ENCODE measurements at regions not wholly inside any gene's neighbourhood (a gene's known extent, or its start where the extent isn't known, plus 50 kb on each side); places are given as distances from the start of the nearest gene placed in this dataset.
"Not testable (repeated sequence)": the region's sequence is repeated elsewhere in the genome, so short reads cannot be mapped to it uniquely, and the experiment has no call there.

- DNase-seq (ENCODE audit: low read depth) = no peak
- TF ChIP-seq, protein P1, sequence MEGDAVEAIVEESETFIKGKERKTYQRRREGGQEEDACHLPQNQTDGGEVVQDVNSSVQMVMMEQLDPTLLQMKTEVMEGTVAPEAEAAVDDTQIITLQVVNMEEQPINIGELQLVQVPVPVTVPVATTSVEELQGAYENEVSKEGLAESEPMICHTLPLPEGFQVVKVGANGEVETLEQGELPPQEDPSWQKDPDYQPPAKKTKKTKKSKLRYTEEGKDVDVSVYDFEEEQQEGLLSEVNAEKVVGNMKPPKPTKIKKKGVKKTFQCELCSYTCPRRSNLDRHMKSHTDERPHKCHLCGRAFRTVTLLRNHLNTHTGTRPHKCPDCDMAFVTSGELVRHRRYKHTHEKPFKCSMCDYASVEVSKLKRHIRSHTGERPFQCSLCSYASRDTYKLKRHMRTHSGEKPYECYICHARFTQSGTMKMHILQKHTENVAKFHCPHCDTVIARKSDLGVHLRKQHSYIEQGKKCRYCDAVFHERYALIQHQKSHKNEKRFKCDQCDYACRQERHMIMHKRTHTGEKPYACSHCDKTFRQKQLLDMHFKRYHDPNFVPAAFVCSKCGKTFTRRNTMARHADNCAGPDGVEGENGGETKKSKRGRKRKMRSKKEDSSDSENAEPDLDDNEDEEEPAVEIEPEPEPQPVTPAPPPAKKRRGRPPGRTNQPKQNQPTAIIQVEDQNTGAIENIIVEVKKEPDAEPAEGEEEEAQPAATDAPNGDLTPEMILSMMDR (IDR thresholded peaks at IDR 0.05; ENCODE audit: insufficient read depth, low read depth, low read length) = no peak
- H3K4me3 ChIP-seq (ENCODE audit: low read depth, low read length) = no peak overlapping the region
Observed at GRCh38 chr9:135173066-135173465, 85.6 kb downstream of the OLFM1 start.

GRCh38 chr9:135174248-135174647 is 86.8 kb downstream of the OLFM1 start:
- no peak overlapping the region for H3K4me3 ChIP-seq (ENCODE audit: low read depth, low read length)
- TF ChIP-seq, protein P1 (IDR thresholded peaks at IDR 0.05; ENCODE audit: insufficient read depth, low read depth, low read length) = no peak
- DNase-seq (ENCODE audit: low read depth) = no peak

GRCh38 chr9:135174981-135175380 is 87.5 kb downstream of the OLFM1 start:
- H3K4me3 ChIP-seq (ENCODE audit: low read depth, low read length) = no peak overlapping the region
- no peak for DNase-seq (ENCODE audit: low read depth)
- TF ChIP-seq, protein P1 (IDR thresholded peaks at IDR 0.05; ENCODE audit: insufficient read depth, low read depth, low read length) = no peak

- TF ChIP-seq, protein P1 (IDR thresholded peaks at IDR 0.05; ENCODE audit: insufficient read depth, low read depth, low read length) = no peak
- DNase-seq (ENCODE audit: low read depth) = no peak
- no peak overlapping the region for H3K4me3 ChIP-seq (ENCODE audit: low read depth, low read length)
Observed at GRCh38 chr9:135176284-135176683, 88.8 kb downstream of the OLFM1 start.

GRCh38 chr9:135177562-135177961 is 90.1 kb downstream of the OLFM1 start:
- not testable (repeated sequence) for H3K4me3 ChIP-seq (ENCODE audit: low read depth, low read length); DNase-seq (ENCODE audit: low read depth)

DNA sequence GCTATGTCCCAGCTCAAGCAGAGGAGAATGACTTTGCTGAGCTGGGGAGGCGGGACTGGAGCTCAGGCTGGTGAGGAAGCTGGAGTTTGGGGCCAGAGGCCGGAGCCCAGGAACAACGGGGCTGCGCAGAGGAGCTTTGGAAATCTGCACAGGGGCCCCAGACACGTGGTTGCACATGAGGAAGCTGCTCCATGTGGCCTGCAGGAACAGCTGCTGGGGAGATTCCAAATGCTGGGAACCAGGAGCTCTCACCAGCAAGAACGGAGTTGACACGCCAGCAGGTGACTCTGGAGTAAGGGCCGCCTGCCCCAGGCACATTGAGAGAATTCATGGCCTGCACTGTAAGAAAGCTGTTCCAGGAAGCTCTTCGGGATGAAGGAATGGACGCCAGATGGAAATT is 91.0 kb downstream of the OLFM1 start:
- no peak for DNase-seq (ENCODE audit: low read depth)
- H3K4me3 ChIP-seq (ENCODE audit: low read depth, low read length) = no peak overlapping the region
- TF ChIP-seq, protein P1 (IDR thresholded peaks at IDR 0.05; ENCODE audit: insufficient read depth, low read depth, low read length) = no peak

- DNase-seq (ENCODE audit: low read depth) = no peak
- H3K4me3 ChIP-seq (ENCODE audit: low read depth, low read length) = no peak overlapping the region
- TF ChIP-seq, protein P1 (IDR thresholded peaks at IDR 0.05; ENCODE audit: insufficient read depth, low read depth, low read length) = no peak
Observed at GRCh38 chr9:135179041-135179440, 91.6 kb downstream of the OLFM1 start.
